Mesodermal cell (in vitro differentiated cells): ENCODE measurements at regions not wholly inside any gene's neighbourhood (a gene's known extent, or its start where the extent isn't known, plus 50 kb on each side); places are given as distances from the start of the nearest gene placed in this dataset.

Source experiments
- H3K27ac ChIP-seq: 2 replicates; pipeline ENCODE4 v1.7.0; 2013; ENCODE audit warnings: mild to moderate bottlenecking, low read depth, low read length, moderate library complexity; ENCODE audit not compliant: severe bottlenecking
- H3K36me3 ChIP-seq: 2 replicates; pipeline ENCODE4 v1.7.1; 2013; ENCODE audit warnings: mild to moderate bottlenecking, low read length, moderate library complexity; ENCODE audit not compliant: control insufficient read depth, insufficient read depth
- H3K4me1 ChIP-seq: one replicate; pipeline ENCODE4 v1.7.1; 2013; ENCODE audit warnings: mild to moderate bottlenecking, low read length; ENCODE audit not compliant: insufficient read depth, control insufficient read depth, poor library complexity, severe bottlenecking
- H3K4me3 ChIP-seq: 2 replicates; pipeline ENCODE4 v1.7.0; 2013; ENCODE audit warnings: low read length, control low read depth, mild to moderate bottlenecking; ENCODE audit not compliant: insufficient read depth, poor library complexity, severe bottlenecking; ENCODE audit errors: extremely low read depth
- H3K9me3 ChIP-seq: 2 replicates; pipeline ENCODE4 v1.7.1; 2013; ENCODE audit warnings: mild to moderate bottlenecking, low read length, moderate library complexity; ENCODE audit not compliant: control insufficient read depth
- whole genome bisulfite sequencing, 2 experiments: methylation state at CpG; one replicate each; pipeline ENCODE4 v1.1.5; 2013; ENCODE audit warnings: missing lambda C conversion rate in 2 of 2; ENCODE audit not compliant: insufficient coverage in 2 of 2; 5-methylcytosine and 5-hydroxymethylcytosine counted together

DNA sequence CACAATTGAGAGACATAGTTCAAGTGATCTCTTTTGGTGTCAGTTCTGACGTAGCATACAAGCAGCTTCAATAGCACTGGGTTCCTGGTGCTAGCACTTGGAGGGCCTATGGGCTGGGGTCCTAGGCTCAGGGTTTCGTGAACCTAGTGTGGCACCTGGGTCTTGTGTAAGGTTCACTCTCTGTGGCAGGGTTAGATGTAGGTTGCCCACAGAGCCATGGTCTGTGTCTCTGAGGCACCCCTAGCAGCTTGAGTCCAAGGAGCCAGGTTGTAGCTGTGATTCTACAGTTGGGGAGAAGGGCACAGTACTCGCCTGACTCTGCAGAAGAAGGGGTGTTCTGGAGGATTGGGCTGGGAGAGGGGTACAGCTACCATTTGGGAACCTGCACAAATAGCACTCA, 282.6 kb upstream of the LRRC3B start:
- H3K4me3 ChIP-seq = no peak overlapping the region
- H3K9me3 ChIP-seq = no peaks in the 10 kb centered on the region
- H3K27ac ChIP-seq = no peak overlapping the region
- 81 to 82% methylated on average over 2 to 3 of the region's 3 CpGs for WGBS, 2 experiments
- H3K4me1 ChIP-seq = no peaks in the 10 kb centered on the region
- no peaks in the 10 kb centered on the region for H3K36me3 ChIP-seq

DNA sequence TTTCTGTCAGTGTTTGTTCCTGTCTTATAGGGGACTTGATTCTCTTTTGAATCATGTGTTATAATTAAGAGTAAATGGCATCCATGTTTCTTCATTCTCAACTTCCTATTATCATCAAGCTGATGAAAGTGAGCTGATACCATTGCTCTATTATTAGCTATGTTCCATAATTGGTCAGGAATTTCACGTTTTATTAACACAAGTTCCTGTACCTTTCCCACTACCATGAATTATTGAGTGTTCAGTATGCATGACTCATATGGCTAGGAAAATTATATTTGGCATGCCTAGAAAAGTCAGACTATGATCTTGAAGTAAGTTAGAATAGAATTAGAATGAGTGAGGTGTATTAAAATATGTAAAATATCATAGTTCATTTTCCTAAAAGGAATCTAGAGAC, 278.9 kb upstream of the LRRC3B start:
- H3K36me3 ChIP-seq = no peaks in the 10 kb centered on the region
- no peak overlapping the region for H3K4me3 ChIP-seq
- H3K27ac ChIP-seq = no peak overlapping the region
- no peaks in the 10 kb centered on the region for H3K9me3 ChIP-seq
- no peaks in the 10 kb centered on the region for H3K4me1 ChIP-seq
- no CpG with 5 or more reads among the region's 1 CpG for WGBS, 2 experiments

DNA sequence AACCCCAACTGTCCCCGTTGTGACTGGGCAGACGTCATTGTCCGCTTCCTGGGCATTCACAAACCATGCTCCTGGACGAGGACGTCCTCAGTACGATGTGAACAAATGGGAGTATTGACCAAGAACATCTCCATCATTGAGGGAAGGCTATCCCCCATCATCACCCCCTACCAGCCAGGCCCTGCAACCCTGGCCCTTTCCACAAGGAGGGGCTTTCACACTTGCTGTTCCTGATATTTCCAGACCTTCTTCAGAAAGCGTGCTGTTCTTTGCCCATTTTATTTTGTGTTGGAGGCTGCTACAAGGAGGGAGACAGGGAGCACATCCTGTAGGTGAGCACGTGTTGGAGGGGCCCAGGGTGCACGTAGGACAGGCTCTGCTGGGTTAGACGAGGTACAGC, 277.0 kb upstream of the LRRC3B start:
- WGBS, 2 experiments = 95 to 97% methylated on average over 6 to 9 of the region's 10 CpGs
- H3K4me1 ChIP-seq = no peaks in the 10 kb centered on the region
- no peaks in the 10 kb centered on the region for H3K9me3 ChIP-seq
- no peak overlapping the region for H3K4me3 ChIP-seq
- H3K36me3 ChIP-seq = no peaks in the 10 kb centered on the region
- no peak overlapping the region for H3K27ac ChIP-seq

DNA sequence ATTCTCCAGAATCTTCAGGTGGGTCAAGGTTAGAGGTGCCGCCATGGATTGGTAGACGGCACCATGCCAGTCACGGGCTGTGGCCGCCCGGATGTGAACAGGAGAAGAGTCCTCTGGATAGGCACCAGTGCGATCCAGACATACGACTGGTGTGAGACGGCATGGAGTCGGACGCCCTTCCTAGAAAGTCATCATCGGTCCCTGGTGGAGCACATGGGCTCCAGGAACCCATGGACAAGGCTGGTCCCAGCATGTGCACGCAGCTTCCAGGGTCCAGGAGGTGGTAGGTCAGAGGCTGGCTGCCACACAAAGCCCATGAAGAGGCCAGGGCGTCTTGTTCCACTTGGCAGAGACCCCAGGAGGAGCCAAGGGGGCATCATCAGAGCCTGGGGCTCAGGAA, 276.1 kb upstream of the LRRC3B start:
- 98 to 99% methylated on average over 12 to 13 of the region's 13 CpGs for WGBS, 2 experiments
- no peaks in the 10 kb centered on the region for H3K4me1 ChIP-seq
- H3K27ac ChIP-seq = no peak overlapping the region
- H3K36me3 ChIP-seq = no peaks in the 10 kb centered on the region
- H3K9me3 ChIP-seq = no peaks in the 10 kb centered on the region
- H3K4me3 ChIP-seq = no peak overlapping the region

DNA sequence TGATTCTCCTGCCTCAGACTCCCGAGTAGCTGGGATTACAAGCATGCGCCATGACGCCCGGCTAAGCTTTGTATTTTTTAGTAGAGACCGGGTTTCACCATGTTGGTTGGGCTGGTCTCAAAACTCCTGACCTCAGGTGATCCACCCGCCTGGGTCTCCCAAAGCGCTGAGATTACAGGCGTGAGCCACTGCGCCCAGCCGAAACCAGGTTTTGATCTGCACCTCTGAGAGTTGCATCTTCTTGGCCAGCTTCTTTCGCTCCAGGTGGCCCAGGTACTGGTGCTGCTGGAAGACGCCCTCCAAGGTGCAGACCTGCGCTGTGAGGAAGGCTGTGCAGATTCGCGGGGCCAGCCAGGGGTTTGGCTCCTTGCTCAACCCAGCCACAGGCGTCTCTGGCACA, 275.4 kb upstream of the LRRC3B start:
- H3K4me1 ChIP-seq = no peaks in the 10 kb centered on the region
- no peak overlapping the region for H3K4me3 ChIP-seq
- H3K27ac ChIP-seq = no peak overlapping the region
- no peaks in the 10 kb centered on the region for H3K36me3 ChIP-seq
- 94 to 95% methylated on average over 16 of the region's 16 CpGs for WGBS, 2 experiments
- H3K9me3 ChIP-seq = no peaks in the 10 kb centered on the region

DNA sequence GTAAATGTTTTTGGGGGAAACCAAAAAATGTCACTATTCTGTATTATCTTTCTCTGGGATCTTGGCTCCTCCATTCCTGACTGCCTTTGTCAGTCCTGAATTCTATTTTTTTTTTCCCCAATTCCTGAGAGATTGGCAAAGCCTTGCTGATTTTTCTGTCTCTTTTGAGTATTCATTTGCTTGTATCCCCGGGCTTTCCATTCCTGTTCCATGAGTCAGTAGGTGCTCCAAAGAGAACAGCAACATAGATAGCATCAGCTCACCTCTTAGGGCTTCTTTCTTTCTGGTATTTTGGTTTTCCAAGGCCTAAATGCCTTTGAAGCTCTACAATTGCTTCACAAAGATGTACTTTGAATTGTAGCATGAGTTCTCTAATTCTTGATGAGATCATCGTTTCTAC, 271.7 kb upstream of the LRRC3B start:
- no peaks in the 10 kb centered on the region for H3K36me3 ChIP-seq
- H3K27ac ChIP-seq = peak overlapping the region; percentile 83
- no peaks in the 10 kb centered on the region for H3K4me1 ChIP-seq
- H3K9me3 ChIP-seq = no peaks in the 10 kb centered on the region
- no peak overlapping the region for H3K4me3 ChIP-seq
- 40 to 50% methylated on average over 1 of the region's 2 CpGs for WGBS, 2 experiments

DNA sequence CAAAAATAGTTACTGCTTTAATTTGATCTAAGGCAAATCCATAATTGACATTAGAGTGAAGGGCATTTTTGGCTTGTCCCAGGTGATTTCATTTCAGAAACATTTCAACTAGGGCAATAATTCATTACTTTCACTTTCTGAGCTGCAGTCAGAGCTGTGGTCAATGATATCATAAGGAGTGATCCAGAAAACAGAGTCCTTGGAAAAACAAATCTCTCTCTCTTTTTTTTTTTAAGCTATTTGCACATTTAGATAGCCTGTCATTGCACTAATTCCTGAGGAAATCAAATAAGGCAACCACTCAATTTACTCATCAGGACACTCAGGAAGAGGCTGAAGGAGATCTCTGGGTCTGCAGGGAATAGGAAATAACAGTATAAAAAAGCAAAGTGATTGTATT, 269.5 kb upstream of the LRRC3B start:
- Histone ChIP-seq H3K9me3 (no peaks in the 10 kb centered on the region), H3K4me1 (no peaks in the 10 kb centered on the region), H3K36me3 (no peaks in the 10 kb centered on the region), H3K27ac (no peak overlapping the region), H3K4me3 (no peak overlapping the region)

DNA sequence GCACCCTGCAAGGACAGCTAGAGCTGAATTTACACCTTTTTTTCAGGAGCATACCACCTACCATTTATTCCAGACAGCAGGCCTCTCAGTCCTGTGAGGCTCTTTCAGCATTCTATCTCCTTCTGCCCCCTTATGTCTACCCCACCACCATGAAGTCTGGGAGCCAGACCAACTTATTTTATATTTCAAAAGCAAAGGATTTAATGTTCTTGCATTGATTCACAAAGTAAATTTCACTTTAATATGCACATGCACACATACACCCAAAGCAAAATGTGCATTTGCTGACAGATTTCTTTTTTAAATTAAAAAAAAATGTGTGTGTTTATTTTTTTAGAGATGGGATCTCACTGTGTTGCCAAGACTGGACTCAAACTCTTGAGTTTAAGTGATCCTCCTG, 264.2 kb upstream of the LRRC3B start:
- Histone ChIP-seq H3K27ac (no peak overlapping the region), H3K4me3 (no peak overlapping the region), H3K4me1 (no peaks in the 10 kb centered on the region), H3K9me3 (no peaks in the 10 kb centered on the region), H3K36me3 (no peaks in the 10 kb centered on the region)

DNA sequence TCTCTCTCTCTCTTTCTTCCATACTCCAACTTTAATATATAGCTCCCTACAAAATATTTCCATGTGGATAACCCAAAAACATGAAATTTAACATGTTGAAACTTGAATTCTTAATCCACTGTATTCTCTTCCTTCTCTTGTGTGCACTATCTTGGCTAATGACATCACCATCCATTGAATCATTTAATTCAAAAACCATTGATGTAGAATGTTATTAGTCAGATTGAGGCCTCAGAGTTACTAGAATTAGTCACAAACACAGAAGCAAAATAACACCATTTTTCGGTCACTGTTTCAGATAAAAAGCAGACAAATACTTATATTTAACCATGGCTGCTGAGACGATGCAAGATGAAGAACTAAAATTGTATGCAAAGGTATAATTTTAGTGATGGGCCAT, 256.9 kb upstream of the LRRC3B start:
- Histone ChIP-seq H3K4me3 (no peak overlapping the region), H3K36me3 (no peaks in the 10 kb centered on the region), H3K27ac (no peak overlapping the region), H3K4me1 (peaks cover 2% of the 10 kb centered on the region), H3K9me3 (no peaks in the 10 kb centered on the region)
- WGBS, 2 experiments = 86 to 100% methylated on average over 1 of the region's 2 CpGs

DNA sequence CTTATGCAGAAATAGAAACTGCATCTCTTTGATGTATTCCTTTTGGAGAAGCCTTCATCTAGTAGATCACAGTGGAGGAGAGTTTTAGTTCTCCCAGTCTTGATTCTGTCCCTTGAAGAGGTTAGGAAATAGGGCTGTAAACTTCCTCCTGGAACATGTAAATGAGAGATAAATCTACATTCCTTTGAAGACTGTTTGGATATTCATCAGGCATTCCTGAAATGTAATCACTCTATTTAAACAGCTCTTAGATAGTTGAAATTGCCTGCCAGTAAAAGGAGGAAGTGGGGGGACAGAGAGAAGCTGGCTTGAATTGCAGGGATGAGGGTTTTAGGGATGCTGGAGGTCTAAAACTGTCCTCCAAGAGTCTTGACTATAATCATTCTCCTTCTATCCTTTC, 254.3 kb upstream of the LRRC3B start:
- no peaks in the 10 kb centered on the region for H3K9me3 ChIP-seq
- H3K4me3 ChIP-seq = no peak overlapping the region
- H3K36me3 ChIP-seq = no peaks in the 10 kb centered on the region
- peaks cover 2% of the 10 kb centered on the region for H3K4me1 ChIP-seq
- H3K27ac ChIP-seq = no peak overlapping the region

DNA sequence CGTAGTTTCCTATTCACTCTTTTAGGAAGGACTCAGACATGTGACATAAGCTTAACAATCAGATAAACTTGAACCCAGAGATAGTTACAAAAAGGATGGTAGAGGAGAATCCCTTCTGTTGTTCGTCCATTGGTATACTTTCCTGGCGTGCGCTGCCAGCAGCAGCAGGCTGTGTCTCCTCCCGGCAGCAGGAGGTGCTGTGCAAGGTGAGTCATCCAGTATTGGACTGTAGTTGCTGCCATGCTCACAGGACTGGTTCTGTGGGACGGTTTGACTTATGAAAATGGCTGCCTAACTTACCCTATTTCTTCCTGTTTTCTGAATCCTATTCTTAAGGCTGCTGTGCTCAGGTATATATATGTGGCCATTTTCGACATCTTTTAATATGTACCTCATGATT, 253.4 kb upstream of the LRRC3B start:
- Histone ChIP-seq H3K9me3 (no peaks in the 10 kb centered on the region), H3K27ac (no peak overlapping the region), H3K4me3 (no peak overlapping the region), H3K36me3 (no peaks in the 10 kb centered on the region), H3K4me1 (peaks cover 2% of the 10 kb centered on the region)
- WGBS, 2 experiments = 86 to 94% methylated on average over 1 to 4 of the region's 7 CpGs
